Fibroblast of the aortic adventitia (primary cell): ENCODE measurements at regions not wholly inside any gene's neighbourhood (a gene's known extent, or its start where the extent isn't known, plus 50 kb on each side); places are given as distances from the start of the nearest gene placed in this dataset.
"Not testable (repeated sequence)": the region's sequence is repeated elsewhere in the genome, so short reads cannot be mapped to it uniquely, and the experiment has no call there.

ENCODE experiments used
- DNase-seq: peaks from one replicate; pipeline ENCODE4 v3.0.0-alpha.2; 2010; ENCODE audit warnings: low read depth
- H3K4me3 ChIP-seq: 2 replicates; pipeline ENCODE4 v1.5.1; 2011; ENCODE audit warnings: low read depth, mild to moderate bottlenecking, control low read depth, low read length, moderate library complexity
- TF ChIP-seq, protein P1 (sequence below): IDR thresholded peaks from 2 replicates; pipeline ENCODE4 v1.5.1; 2011; ENCODE audit warnings: mild to moderate bottlenecking, low read length, control low read depth, inconsistent platforms; ENCODE audit not compliant: insufficient read depth

DNA sequence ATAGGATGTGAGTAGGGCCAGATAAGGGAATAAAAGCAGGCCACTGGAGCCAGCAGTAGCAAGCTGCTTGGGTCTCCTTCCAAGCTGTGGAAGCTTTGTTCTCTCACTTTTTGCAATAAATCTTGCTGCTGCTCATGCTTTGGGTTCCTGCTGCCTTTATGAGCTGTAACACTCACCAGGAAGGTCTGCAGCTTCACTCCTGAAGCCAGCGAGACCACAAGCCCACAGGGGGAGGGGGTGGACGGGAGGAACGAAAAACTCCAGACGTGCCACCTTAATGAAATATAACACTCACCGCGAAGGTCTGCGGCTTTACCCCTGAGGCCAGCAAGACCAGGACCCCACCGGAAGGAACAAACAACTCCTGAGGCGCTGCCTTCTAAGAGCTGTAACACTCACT, 1324.4 kb upstream of the EYS start:
- no peak overlapping the region for H3K4me3 ChIP-seq
- TF ChIP-seq, protein P1, sequence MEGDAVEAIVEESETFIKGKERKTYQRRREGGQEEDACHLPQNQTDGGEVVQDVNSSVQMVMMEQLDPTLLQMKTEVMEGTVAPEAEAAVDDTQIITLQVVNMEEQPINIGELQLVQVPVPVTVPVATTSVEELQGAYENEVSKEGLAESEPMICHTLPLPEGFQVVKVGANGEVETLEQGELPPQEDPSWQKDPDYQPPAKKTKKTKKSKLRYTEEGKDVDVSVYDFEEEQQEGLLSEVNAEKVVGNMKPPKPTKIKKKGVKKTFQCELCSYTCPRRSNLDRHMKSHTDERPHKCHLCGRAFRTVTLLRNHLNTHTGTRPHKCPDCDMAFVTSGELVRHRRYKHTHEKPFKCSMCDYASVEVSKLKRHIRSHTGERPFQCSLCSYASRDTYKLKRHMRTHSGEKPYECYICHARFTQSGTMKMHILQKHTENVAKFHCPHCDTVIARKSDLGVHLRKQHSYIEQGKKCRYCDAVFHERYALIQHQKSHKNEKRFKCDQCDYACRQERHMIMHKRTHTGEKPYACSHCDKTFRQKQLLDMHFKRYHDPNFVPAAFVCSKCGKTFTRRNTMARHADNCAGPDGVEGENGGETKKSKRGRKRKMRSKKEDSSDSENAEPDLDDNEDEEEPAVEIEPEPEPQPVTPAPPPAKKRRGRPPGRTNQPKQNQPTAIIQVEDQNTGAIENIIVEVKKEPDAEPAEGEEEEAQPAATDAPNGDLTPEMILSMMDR: no peak
- no peak for DNase-seq

DNA sequence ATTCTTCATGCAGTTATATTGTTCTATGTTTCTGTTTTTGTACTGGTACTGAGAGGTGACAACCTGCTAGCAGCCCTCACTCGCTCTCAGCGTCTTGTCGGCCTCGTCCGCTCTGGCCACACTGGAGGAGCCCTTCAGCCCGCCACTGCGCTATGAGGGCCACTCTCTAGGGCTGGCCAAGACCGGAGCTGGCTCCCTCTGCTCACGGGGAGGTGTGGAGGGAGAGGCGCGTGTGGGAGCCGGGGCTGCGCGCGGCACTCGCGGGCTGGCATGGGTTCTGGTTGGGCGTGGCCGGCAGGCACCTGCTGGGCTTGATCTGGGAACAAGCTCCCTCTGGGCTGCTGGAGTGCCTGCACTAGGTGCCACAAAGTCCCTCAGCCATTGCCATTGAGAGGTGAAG, 1323.8 kb upstream of the EYS start:
- TF ChIP-seq, protein P1: no peak
- H3K4me3 ChIP-seq: no peak overlapping the region
- no peak for DNase-seq

DNA sequence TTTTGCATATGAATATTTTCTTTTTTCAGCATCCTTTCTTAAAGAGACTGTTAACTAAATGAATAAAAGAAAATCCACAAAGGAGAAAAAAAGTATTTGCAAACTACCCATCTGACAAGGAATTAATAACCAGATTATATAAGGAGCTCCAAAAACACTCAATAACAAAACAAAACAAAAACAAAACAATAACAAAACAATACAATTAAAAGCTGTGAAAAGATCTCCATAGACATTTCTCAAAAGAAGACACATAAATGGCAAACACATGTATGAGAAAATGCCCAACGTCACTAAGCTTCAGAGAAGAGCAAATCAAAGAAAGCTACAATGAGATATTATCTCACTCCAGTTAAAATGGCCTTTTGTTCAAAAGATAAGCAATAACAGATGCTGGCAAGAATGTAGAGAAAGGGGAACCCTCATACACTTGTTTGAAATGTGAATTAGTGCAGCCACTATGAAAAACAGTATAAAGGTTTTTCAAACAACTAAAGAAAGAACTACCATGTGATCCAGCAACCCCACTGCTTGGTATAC, 1310.0 kb upstream of the EYS start:
- TF ChIP-seq, protein P1: no peak
- no peak for DNase-seq
- no peak overlapping the region for H3K4me3 ChIP-seq

DNA sequence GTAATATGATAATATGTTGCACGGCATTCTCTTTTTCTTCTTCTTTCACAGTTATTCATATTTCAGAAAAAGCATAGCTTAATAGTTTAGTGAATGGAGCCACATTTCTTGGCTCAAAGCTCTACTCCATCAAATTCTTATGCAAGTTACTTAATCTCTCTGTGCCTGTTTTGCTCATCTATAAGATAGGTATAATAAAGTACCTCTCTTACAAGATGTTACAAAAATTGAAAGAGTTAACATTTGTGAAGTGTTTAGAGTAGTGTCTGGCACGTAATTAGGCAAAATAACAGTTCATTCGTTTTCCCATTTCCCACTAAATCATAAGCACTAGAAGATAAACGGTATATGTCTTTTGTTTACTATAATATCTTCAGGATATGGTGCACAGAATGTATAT, 1304.4 kb upstream of the EYS start:
- TF ChIP-seq, protein P1: no peak

DNA sequence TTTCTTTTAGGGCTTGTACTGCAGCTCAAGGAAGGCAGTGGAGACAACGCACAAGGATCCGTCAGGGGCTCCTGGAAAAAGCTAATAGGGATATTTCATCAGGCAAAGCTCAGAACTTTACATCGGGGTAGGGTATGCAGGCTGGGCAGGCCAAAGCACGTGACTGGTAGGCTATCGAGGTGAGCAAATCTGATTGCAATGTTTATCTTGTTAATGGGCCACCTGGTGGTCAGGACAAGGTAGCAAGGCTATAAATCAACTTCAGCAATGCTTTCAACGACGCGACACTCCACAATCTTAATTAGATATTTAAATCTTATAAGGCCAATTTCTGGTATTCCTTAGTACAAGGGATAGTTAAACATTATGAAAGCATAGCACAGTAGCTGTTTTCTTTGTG, 1302.8 kb upstream of the EYS start:
- H3K4me3 ChIP-seq: no peak overlapping the region
- TF ChIP-seq, protein P1: peak; percentile 11
- DNase-seq: no peak

More for the DNA sequence above, 1304.4 kb upstream of the EYS start:
- H3K4me3 ChIP-seq: no peak overlapping the region
- DNase-seq: no peak

DNA sequence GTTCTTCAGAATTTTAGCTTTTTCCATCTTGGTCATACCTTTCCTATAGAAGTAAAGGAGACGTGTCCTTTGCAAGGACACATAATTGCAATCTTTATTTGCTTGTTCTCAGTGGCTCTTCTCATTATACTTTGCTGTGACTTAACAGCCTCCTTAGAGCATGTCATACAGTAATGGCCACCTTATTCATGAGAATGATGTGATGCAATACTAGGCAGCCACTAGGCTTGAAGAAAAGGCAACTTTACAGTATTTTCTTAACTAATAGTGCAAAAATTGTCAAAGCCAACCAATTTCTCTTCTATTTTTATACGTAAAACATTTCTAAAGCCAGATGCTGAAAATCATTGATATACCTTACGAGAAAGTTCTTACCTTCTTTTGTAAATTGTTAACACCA, 1296.8 kb upstream of the EYS start:
- no peak overlapping the region for H3K4me3 ChIP-seq
- no peak for DNase-seq
- TF ChIP-seq, protein P1: no peak

DNA sequence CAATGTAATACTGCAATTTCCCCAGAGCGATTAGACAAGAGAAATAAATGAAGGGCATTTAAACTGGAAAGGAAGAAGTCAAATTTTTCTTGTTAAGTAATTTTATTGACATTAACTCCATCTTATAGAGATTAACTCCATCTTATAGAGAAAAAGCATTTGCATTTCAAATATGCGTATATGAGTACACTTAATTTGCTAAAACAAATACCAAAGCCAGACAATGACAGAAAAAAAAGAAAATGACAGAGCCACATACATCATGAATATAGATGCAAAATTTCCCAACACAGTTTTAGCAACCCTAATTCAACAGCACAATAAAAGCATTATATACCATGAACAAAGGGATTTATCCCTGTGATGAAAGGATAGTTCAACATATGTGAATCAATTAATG, 1293.1 kb upstream of the EYS start:
- DNase-seq: no peak
- TF ChIP-seq, protein P1: no peak
- no peak overlapping the region for H3K4me3 ChIP-seq

DNA sequence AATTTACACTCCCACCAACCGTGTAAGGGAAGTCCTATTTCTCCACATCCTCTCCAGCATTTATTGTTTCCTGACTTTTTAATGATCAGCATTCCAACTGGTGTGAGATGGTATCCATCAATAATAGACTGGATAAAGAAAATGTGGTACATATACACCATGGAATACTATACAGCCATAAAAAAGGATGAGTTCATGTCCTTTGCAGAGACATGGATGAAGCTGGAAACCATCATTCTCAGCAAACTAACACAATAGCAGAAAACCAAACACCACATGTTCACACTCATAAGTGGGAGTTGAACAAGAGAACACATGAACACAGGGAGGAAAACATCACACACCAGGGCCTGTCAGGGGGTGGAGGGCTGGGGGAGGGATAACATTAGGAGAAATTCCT, 1290.6 kb upstream of the EYS start:
- H3K4me3 ChIP-seq, DNase-seq: not testable (repeated sequence)
